Endodermal cell (in vitro differentiated cells): ENCODE measurements at regions not wholly inside any gene's neighbourhood (a gene's known extent, or its start where the extent isn't known, plus 50 kb on each side); places are given as distances from the start of the nearest gene placed in this dataset.

Source experiments
- DNase-seq: peaks from one replicate; pipeline ENCODE4 v3.0.0-alpha.2; 2017
- H3K27ac ChIP-seq: 2 replicates; pipeline ENCODE4 v1.5.1; 2013; ENCODE audit warnings: mild to moderate bottlenecking, low read depth, low read length, moderate library complexity
- H3K27me3 ChIP-seq: 2 replicates; pipeline ENCODE4 v1.6.1; 2013; ENCODE audit warnings: mild to moderate bottlenecking, low read length, moderate library complexity; ENCODE audit not compliant: insufficient read depth, control insufficient read depth, poor library complexity, severe bottlenecking
- H3K36me3 ChIP-seq: 2 replicates; pipeline ENCODE4 v1.7.0; 2013; ENCODE audit warnings: mild to moderate bottlenecking, low read length, moderate library complexity; ENCODE audit not compliant: control insufficient read depth, insufficient read depth
- H3K4me1 ChIP-seq: one replicate; pipeline ENCODE4 v1.7.0; 2013; ENCODE audit warnings: low read length; ENCODE audit not compliant: control insufficient read depth, insufficient read depth
- H3K4me3 ChIP-seq: 2 replicates; pipeline ENCODE4 v1.5.1; 2013; ENCODE audit warnings: mild to moderate bottlenecking, low read length, moderate library complexity
- H3K9ac ChIP-seq: 2 replicates; pipeline ENCODE4 v1.6.1; 2013; ENCODE audit warnings: mild to moderate bottlenecking, low read length, moderate library complexity; ENCODE audit not compliant: poor library complexity, severe bottlenecking; ENCODE audit errors: extremely low read depth
- H3K9me3 ChIP-seq: 2 replicates; pipeline ENCODE4 v1.6.1; 2013; ENCODE audit warnings: mild to moderate bottlenecking, low read length, moderate library complexity; ENCODE audit not compliant: control insufficient read depth
- H3K27ac Mint-ChIP-seq: 2 replicates; pipeline ENCODE4 v1.8.0; 2020; ENCODE audit warnings: mixed read lengths
- H3K27me3 Mint-ChIP-seq: 2 replicates; pipeline ENCODE4 v1.8.0; 2021; ENCODE audit warnings: mild to moderate bottlenecking, mixed read lengths; ENCODE audit not compliant: insufficient read depth
- H3K36me3 Mint-ChIP-seq: 2 replicates; pipeline ENCODE4 v1.8.0; 2020; ENCODE audit warnings: low read depth, mixed read lengths
- H3K4me1 Mint-ChIP-seq: 2 replicates; pipeline ENCODE4 v1.8.0; 2020; ENCODE audit warnings: mixed read lengths
- H3K4me3 Mint-ChIP-seq: 2 replicates; pipeline ENCODE4 v1.8.0; 2020; ENCODE audit warnings: mild to moderate bottlenecking, moderate library complexity, mixed read lengths
- H3K9me3 Mint-ChIP-seq: 2 replicates; pipeline ENCODE4 v1.8.0; 2020; ENCODE audit warnings: mild to moderate bottlenecking, mixed read lengths
- CTCF ChIP-seq: fragments of 200-600 bp; sonication (generic); conservative IDR thresholded peaks from 2 replicates; pipeline ENCODE4 v1.5.0; 2021; ENCODE audit warnings: antibody characterized with exemption, mild to moderate bottlenecking
- WGBS, 2 experiments: methylation state at CpG; one replicate each; pipeline versions ENCODE4 v1.1.5 to v1.1.7; 2013; ENCODE audit warnings: missing lambda C conversion rate in 2 of 2, mixed read lengths in 1 of 2; ENCODE audit not compliant: insufficient coverage in 1 of 2, insufficient read length in 1 of 2; 5-methylcytosine and 5-hydroxymethylcytosine counted together

DNA sequence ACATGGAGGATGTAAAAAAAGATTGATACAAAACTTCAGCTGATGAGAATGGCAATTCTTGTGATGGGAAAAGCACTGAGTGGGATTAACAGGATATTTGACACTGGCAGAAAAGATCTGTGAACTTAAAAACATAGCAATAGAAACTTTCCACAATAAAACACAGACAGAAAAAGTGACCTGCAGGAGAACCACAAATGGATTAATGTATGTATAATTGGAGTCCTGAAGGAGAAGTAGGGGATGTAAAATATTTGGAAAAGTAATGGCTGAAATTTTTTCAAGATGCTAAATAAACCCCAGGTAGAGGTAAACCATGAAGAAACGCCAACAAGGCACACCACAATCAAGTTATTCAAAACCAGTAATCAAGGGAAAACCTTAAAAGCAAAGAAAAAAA is 130.8 kb upstream of the C14orf180 start:
- WGBS, 2 experiments, result 46% methylated on average over 1 of the region's 1 CpG; no CpG with 5 or more reads in 1 of the 2 experiments
- Histone ChIP-seq H3K4me3 (no peak overlapping the region), H3K9me3 (peaks cover 28% of the 10 kb centered on the region), H3K27ac (no peak overlapping the region), H3K36me3 (no peaks in the 10 kb centered on the region), H3K9ac (no peak overlapping the region), H3K4me1 (peaks cover 11% of the 10 kb centered on the region), H3K27me3 (peaks cover under 1% of the 10 kb centered on the region)
- DNase-seq, result no peak
- H3K36me3 Mint-ChIP-seq, result no peaks in the 10 kb centered on the region
- no peak overlapping the region for H3K27ac Mint-ChIP-seq
- H3K9me3 Mint-ChIP-seq, result peaks cover 27% of the 10 kb centered on the region
- peaks cover 7% of the 10 kb centered on the region for H3K4me1 Mint-ChIP-seq
- H3K27me3 Mint-ChIP-seq, result peaks cover 13% of the 10 kb centered on the region
- H3K4me3 Mint-ChIP-seq, result no peak overlapping the region
- no peak for TF ChIP-seq CTCF

DNA sequence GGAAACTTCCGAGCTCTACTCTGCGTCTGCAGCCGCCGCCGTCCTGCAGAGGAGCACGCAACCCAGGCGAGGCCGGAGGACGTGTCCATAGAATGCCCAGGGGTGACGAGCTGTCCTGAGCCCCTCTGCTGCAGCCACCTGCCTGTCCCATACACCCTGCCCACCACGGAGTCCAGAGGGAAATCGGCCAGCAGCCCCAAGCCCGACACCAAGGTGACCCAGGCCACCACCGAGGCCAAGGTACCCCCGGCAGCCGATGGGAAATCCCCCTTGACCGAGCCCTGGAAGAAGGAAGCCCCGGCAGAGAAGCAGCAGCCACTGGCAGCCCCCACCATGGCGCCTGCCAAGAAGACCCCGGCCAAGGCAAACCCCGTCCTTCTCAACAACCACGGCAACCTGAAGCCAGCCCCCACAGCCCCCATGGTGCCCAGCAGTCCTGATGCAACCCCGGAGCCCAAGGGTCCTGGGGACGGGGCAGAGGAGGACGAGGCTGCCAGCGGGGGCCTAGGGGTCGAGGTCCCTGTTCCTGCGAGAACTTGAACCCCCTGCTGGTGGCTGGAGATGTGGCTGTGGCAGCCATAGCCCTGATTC is 128.7 kb upstream of the C14orf180 start:
- H3K27ac Mint-ChIP-seq, result no peak overlapping the region
- Histone ChIP-seq H3K4me3 (no peak overlapping the region), H3K27ac (no peak overlapping the region), H3K27me3 (peaks cover 21% of the 10 kb centered on the region), H3K4me1 (peaks cover 9% of the 10 kb centered on the region), H3K9ac (no peak overlapping the region), H3K9me3 (peaks cover 28% of the 10 kb centered on the region), H3K36me3 (no peaks in the 10 kb centered on the region)
- H3K4me3 Mint-ChIP-seq, result no peak overlapping the region
- H3K27me3 Mint-ChIP-seq, result peaks cover 24% of the 10 kb centered on the region
- H3K9me3 Mint-ChIP-seq, result peaks cover 27% of the 10 kb centered on the region
- WGBS, 2 experiments, result 96% methylated on average over 14 to 28 of the region's 28 CpGs
- peak; percentile 24 for DNase-seq
- H3K4me1 Mint-ChIP-seq, result peaks cover 7% of the 10 kb centered on the region
- TF ChIP-seq CTCF, result no peak
- no peaks in the 10 kb centered on the region for H3K36me3 Mint-ChIP-seq

- Mint-ChIP-seq H3K36me3 (no peaks in the 10 kb centered on the region), H3K27me3 (peaks cover 26% of the 10 kb centered on the region), H3K4me1 (peaks cover 2% of the 10 kb centered on the region), H3K27ac (no peak overlapping the region), H3K9me3 (peaks cover 27% of the 10 kb centered on the region), H3K4me3 (no peak overlapping the region)
- Histone ChIP-seq H3K27ac (no peak overlapping the region), H3K9ac (no peak overlapping the region), H3K27me3 (peaks cover 22% of the 10 kb centered on the region), H3K4me3 (no peak overlapping the region), H3K36me3 (no peaks in the 10 kb centered on the region), H3K9me3 (peaks cover 28% of the 10 kb centered on the region), H3K4me1 (peaks cover 4% of the 10 kb centered on the region)
- no peak for TF ChIP-seq CTCF
- WGBS, 2 experiments, result 94% methylated on average over 10 of the region's 10 CpGs; no CpG with 5 or more reads in 1 of the 2 experiments
- peak; percentile 8 for DNase-seq
Measured at GRCh38 chr14:104451474-104451873, 128.1 kb upstream of the C14orf180 start.
